ENCODE measurements at regions not wholly inside any gene's neighbourhood (a gene's known extent, or its start where the extent isn't known, plus 50 kb on each side); places are given as distances from the start of the nearest gene placed in this dataset.

GRCh38 chrX:151854726-151855495, 57.8 kb upstream of the MAGEA4 start:
- intact Hi-C loops (cut with DNase I; ENCODE audit: low total_unique reads) = no loop called here
- no peak for DNase-seq
- Histone ChIP-seq H3K36me3 (no peaks in the 10 kb centered on the region), H3K27ac (no peak overlapping the region), H3K27me3 (no peaks in the 10 kb centered on the region), H3K4me3 (no peak overlapping the region), H3K4me1 (no peaks in the 10 kb centered on the region), H3K9me3 (no peaks in the 10 kb centered on the region)
- no peak for TF ChIP-seq CTCF (IDR thresholded peaks at IDR 0.05 in 4 of 5, conservative IDR thresholded peaks at IDR 0.05 in 1 of 5)
- TF ChIP-seq POLR2A (IDR thresholded peaks at IDR 0.05) = no peak
- ATAC-seq = no peak
- in situ Hi-C loops (cut with MboI; ENCODE audit: low sequenced_read_pairs in 4 of 4) = no loop called here

- DNase-seq (no peak), ATAC-seq (no peak)
- in situ Hi-C loops (cut with MboI; ENCODE audit: low sequenced_read_pairs in 4 of 4) = no loop called here
- Histone ChIP-seq H3K27me3 (no peaks in the 10 kb centered on the region), H3K4me1 (no peaks in the 10 kb centered on the region), H3K9me3 (no peaks in the 10 kb centered on the region), H3K4me3 (no peak overlapping the region), H3K27ac (no peak overlapping the region), H3K36me3 (no peaks in the 10 kb centered on the region)
- intact Hi-C loops (cut with DNase I; ENCODE audit: low total_unique reads) = no loop called here
- TF ChIP-seq CTCF (IDR thresholded peaks at IDR 0.05 in 4 of 5, conservative IDR thresholded peaks at IDR 0.05 in 1 of 5) = no peak
- no peak for TF ChIP-seq POLR2A (IDR thresholded peaks at IDR 0.05)
Measured at GRCh38 chrX:151859481-151859880, 53.2 kb upstream of the MAGEA4 start.

- no peak for TF ChIP-seq CTCF (IDR thresholded peaks at IDR 0.05 in 4 of 5, conservative IDR thresholded peaks at IDR 0.05 in 1 of 5)
- TF ChIP-seq POLR2A (IDR thresholded peaks at IDR 0.05) = no peak
Measured at GRCh38 chrX:151860827-151861226, 51.9 kb upstream of the MAGEA4 start.

More at GRCh38 chrX:151860827-151861226, 51.9 kb upstream of the MAGEA4 start:
- intact Hi-C loops (cut with DNase I; ENCODE audit: low total_unique reads) (no loop called here), in situ Hi-C loops (cut with MboI; ENCODE audit: low sequenced_read_pairs in 4 of 4) (no loop called here)
- no peak for DNase-seq
- Histone ChIP-seq H3K27ac (no peak overlapping the region), H3K9me3 (no peaks in the 10 kb centered on the region), H3K27me3 (no peaks in the 10 kb centered on the region), H3K4me1 (no peaks in the 10 kb centered on the region), H3K36me3 (no peaks in the 10 kb centered on the region), H3K4me3 (no peak overlapping the region)
- no peak for ATAC-seq
